Subcutaneous abdominal adipose tissue (tissue), 5 donors: ENCODE measurements at regions not wholly inside any gene's neighbourhood (a gene's known extent, or its start where the extent isn't known, plus 50 kb on each side); places are given as distances from the start of the nearest gene placed in this dataset.
A peak's percentile ranks its signal among the peaks of the same experiment; 100 is the strongest.

Experiments used
- H3K27ac ChIP-seq: one replicate; pipeline ENCODE4 v1.7.0; 2013; ENCODE audit warnings: low read depth, mild to moderate bottlenecking, inconsistent platforms, low read length, moderate library complexity
- H3K27me3 ChIP-seq, 5 donors: one replicate each; pipeline ENCODE4 v1.7.0; 2013; ENCODE audit warnings: low read length in 5 of 5, inconsistent platforms in 1 of 5; ENCODE audit not compliant: control insufficient read depth in 5 of 5, insufficient read depth in 4 of 5
- H3K36me3 ChIP-seq, 5 donors: one replicate each; pipeline ENCODE4 v1.7.0; 2013; ENCODE audit warnings: low read length in 5 of 5; ENCODE audit not compliant: control insufficient read depth in 5 of 5, insufficient read depth in 5 of 5
- H3K4me1 ChIP-seq, 5 donors: one replicate each; pipeline ENCODE4 v1.7.0; 2013; ENCODE audit warnings: low read length in 5 of 5, mild to moderate bottlenecking in 3 of 5, moderate library complexity in 1 of 5; ENCODE audit not compliant: control insufficient read depth in 5 of 5, insufficient read depth in 5 of 5
- H3K4me3 ChIP-seq, 5 donors: one replicate each; pipeline ENCODE4 v1.7.0; 2013; ENCODE audit warnings: low read length in 5 of 5, low read depth in 1 of 5
- H3K9ac ChIP-seq, 5 donors: one replicate each; pipeline ENCODE4 v1.7.0; 2013; ENCODE audit warnings: low read length in 5 of 5, mild to moderate bottlenecking in 4 of 5, moderate library complexity in 3 of 5
- H3K9me3 ChIP-seq, 5 donors: one replicate each; pipeline ENCODE4 v1.7.0; 2013; ENCODE audit warnings: low read length in 5 of 5; ENCODE audit not compliant: control insufficient read depth in 5 of 5
- donor health status: healthy.
- donor health status: healthy.
- donor health status: healthy.
- donor health status: healthy.
- donor health status: healthy.

- Histone ChIP-seq H3K4me3 (peak overlapping the region in 3 of 5 donors; percentile 12 to 62 (median 28)), H3K9me3 (no peaks in the 10 kb centered on the region), H3K9ac (peak overlapping the region; percentile 0 to 89 (median 79)), H3K36me3 (no peaks in the 10 kb centered on the region), H3K27ac (peak overlapping the region; percentile 95), H3K27me3 (no peaks in the 10 kb centered on the region), H3K4me1 (peaks cover 24 to 65% (median 62%) of the 10 kb centered on the region in 5 donors)
Measured at GRCh38 chr10:3469639-3470020, 297.0 kb upstream of the PITRM1 start.

GRCh38 chr10:3468919-3469638 is 296.5 kb upstream of the PITRM1 start:
- Histone ChIP-seq H3K9ac (peak overlapping the region; percentile 60 to 89 (median 79)), H3K9me3 (no peaks in the 10 kb centered on the region), H3K4me3 (peak overlapping the region in 3 of 5 donors; percentile 12 to 62 (median 28))

GRCh38 chr10:3467052-3467951 is 294.7 kb upstream of the PITRM1 start:
- Histone ChIP-seq H3K36me3 (no peaks in the 10 kb centered on the region), H3K9ac (peak overlapping the region in 4 of 5 donors; percentile 34 to 89 (median 77)), H3K4me3 (peak overlapping the region; percentile 30 to 68 (median 50)), H3K27me3 (no peaks in the 10 kb centered on the region), H3K9me3 (no peaks in the 10 kb centered on the region), H3K27ac (peak overlapping the region; percentile 95), H3K4me1 (peaks cover 19 to 59% (median 48%) of the 10 kb centered on the region in 5 donors)

More at GRCh38 chr10:3468919-3469638, 296.5 kb upstream of the PITRM1 start:
- no peaks in the 10 kb centered on the region for H3K36me3 ChIP-seq
- H3K27me3 ChIP-seq, result no peaks in the 10 kb centered on the region
- H3K4me1 ChIP-seq, result peaks cover 24 to 65% (median 62%) of the 10 kb centered on the region in 5 donors
- peak overlapping the region; percentile 95 for H3K27ac ChIP-seq

GRCh38 chr10:3465406-3465891 is 292.9 kb upstream of the PITRM1 start:
- H3K9ac ChIP-seq, result peak overlapping the region in 2 of 5 donors; percentile 23 to 30
- no peaks in the 10 kb centered on the region for H3K9me3 ChIP-seq

GRCh38 chr10:3464760-3465405 is 292.3 kb upstream of the PITRM1 start:
- Histone ChIP-seq H3K27me3 (no peaks in the 10 kb centered on the region), H3K36me3 (no peaks in the 10 kb centered on the region), H3K4me1 (peaks cover 12 to 43% (median 39%) of the 10 kb centered on the region in 5 donors), H3K9ac (peak overlapping the region in 1 of 5 donors; percentile 23), H3K4me3 (no peak overlapping the region), H3K9me3 (no peaks in the 10 kb centered on the region), H3K27ac (peak overlapping the region; percentile 95)

More at GRCh38 chr10:3465406-3465891, 292.9 kb upstream of the PITRM1 start:
- peak overlapping the region in 1 of 5 donors; percentile 20 for H3K4me3 ChIP-seq
- H3K4me1 ChIP-seq, result peaks cover 14 to 48% (median 42%) of the 10 kb centered on the region in 5 donors
- no peaks in the 10 kb centered on the region for H3K36me3 ChIP-seq
- peak overlapping the region; percentile 95 for H3K27ac ChIP-seq
- H3K27me3 ChIP-seq, result no peaks in the 10 kb centered on the region

- Histone ChIP-seq H3K9me3 (peaks cover 0 to 13% (median 0%) of the 10 kb centered on the region in 5 donors), H3K4me3 (no peak overlapping the region), H3K4me1 (peaks cover 0 to 32% (median 18%) of the 10 kb centered on the region in 5 donors), H3K27me3 (peaks cover 0 to 14% (median 0%) of the 10 kb centered on the region in 5 donors), H3K27ac (no peak overlapping the region), H3K9ac (no peak overlapping the region), H3K36me3 (peaks cover 0 to 7% (median 0%) of the 10 kb centered on the region in 5 donors)
Measured at GRCh38 chr10:3460420-3461128, 288.0 kb upstream of the PITRM1 start.

- H3K9ac ChIP-seq, result peak overlapping the region in 1 of 5 donors; percentile 99
- H3K4me1 ChIP-seq, result peaks cover 17 to 40% (median 37%) of the 10 kb centered on the region in 5 donors
- peaks cover 0 to 13% (median 0%) of the 10 kb centered on the region in 5 donors for H3K9me3 ChIP-seq
- H3K4me3 ChIP-seq, result peak overlapping the region in 1 of 5 donors; percentile 6
- peaks cover 0 to 14% (median 0%) of the 10 kb centered on the region in 5 donors for H3K27me3 ChIP-seq
- peaks cover 0 to 7% (median 0%) of the 10 kb centered on the region in 5 donors for H3K36me3 ChIP-seq
- peak overlapping the region; percentile 63 for H3K27ac ChIP-seq
Measured at GRCh38 chr10:3455385-3456334, 283.1 kb upstream of the PITRM1 start.

- peaks cover 0 to 10% (median 0%) of the 10 kb centered on the region in 5 donors for H3K27me3 ChIP-seq
- peaks cover 17 to 40% (median 28%) of the 10 kb centered on the region in 5 donors for H3K4me1 ChIP-seq
- H3K9me3 ChIP-seq, result peaks cover 0 to 9% (median 0%) of the 10 kb centered on the region in 5 donors
- peak overlapping the region; percentile 73 for H3K27ac ChIP-seq
- peak overlapping the region in 1 of 5 donors; percentile 31 for H3K9ac ChIP-seq
- peak overlapping the region in 1 of 5 donors; percentile 43 for H3K4me3 ChIP-seq
- H3K36me3 ChIP-seq, result peaks cover 0 to 7% (median 0%) of the 10 kb centered on the region in 5 donors
Measured at GRCh38 chr10:3452683-3453361, 280.2 kb upstream of the PITRM1 start.
